ENCODE measurements at regions not wholly inside any gene's neighbourhood (a gene's known extent, or its start where the extent isn't known, plus 50 kb on each side); places are given as distances from the start of the nearest gene placed in this dataset.

DNA sequence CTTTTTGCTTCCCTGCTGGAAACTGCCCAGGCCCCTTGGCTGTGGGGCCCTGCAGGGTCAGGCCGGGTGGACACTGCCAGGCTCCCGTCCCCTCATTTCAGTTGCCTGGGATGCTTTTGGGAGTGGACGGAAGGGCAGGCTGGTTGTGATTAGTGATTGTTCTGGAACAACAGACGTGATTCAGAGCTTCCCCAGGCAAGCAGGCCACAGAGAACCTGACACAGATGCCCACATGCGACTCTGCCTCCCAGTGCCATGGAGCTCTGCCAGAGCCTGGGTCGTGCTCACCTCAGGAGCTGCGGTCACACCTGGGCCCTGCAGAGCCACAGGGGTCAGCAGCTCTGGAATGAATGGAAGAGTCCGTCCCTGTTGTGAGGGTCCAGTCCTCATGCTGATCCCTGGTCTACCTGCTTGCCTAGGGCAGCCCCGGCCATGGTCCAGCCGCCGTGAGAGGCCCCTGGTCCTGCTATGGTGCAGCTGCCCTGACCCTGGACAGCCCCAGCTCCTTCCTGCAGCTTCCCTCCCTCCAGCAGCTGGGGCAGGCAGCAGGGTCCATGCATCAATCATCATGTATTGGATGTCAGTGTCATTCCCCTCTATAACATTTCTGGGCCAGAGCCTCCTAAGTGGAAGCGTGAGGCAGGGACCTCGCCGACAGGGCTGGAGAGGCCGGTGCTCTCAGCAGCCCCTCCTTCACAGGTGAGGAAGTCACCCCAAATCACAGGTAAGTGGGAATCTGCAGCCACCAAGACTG, 518.6 kb upstream of the MYT1L start:
- TF ChIP-seq HDAC2 (IDR thresholded peaks at IDR 0.05), result no peak
- TF ChIP-seq, protein P1, sequence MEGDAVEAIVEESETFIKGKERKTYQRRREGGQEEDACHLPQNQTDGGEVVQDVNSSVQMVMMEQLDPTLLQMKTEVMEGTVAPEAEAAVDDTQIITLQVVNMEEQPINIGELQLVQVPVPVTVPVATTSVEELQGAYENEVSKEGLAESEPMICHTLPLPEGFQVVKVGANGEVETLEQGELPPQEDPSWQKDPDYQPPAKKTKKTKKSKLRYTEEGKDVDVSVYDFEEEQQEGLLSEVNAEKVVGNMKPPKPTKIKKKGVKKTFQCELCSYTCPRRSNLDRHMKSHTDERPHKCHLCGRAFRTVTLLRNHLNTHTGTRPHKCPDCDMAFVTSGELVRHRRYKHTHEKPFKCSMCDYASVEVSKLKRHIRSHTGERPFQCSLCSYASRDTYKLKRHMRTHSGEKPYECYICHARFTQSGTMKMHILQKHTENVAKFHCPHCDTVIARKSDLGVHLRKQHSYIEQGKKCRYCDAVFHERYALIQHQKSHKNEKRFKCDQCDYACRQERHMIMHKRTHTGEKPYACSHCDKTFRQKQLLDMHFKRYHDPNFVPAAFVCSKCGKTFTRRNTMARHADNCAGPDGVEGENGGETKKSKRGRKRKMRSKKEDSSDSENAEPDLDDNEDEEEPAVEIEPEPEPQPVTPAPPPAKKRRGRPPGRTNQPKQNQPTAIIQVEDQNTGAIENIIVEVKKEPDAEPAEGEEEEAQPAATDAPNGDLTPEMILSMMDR (IDR thresholded peaks at IDR 0.05 in 2 of 3, conservative IDR thresholded peaks at IDR 0.05 in 1 of 3; ENCODE audit: insufficient read depth in 2 of 3, low read depth in 1 of 3, low read length in 3 of 3), result no peak
- TF ChIP-seq TARDBP (IDR thresholded peaks at IDR 0.05), result no peak
- TF ChIP-seq KDM1A (IDR thresholded peaks at IDR 0.05), result no peak
- TF ChIP-seq KLF13 (tag; IDR thresholded peaks at IDR 0.05; ENCODE audit: borderline replicate concordance, low read depth), result no peak
- TF ChIP-seq POLR2A (conservative IDR thresholded peaks at IDR 0.05), result no peak
- no peak for TF ChIP-seq ZEB2 (IDR thresholded peaks at IDR 0.05)
- TF ChIP-seq TRIM28 (IDR thresholded peaks at IDR 0.05), result no peak
- no peak for TF ChIP-seq ELF1 (tag; IDR thresholded peaks at IDR 0.05)
- no peak for TF ChIP-seq NCOA4 (IDR thresholded peaks at IDR 0.05; ENCODE audit: partially characterized antibody)
- no peak for TF ChIP-seq FOXJ3 (CRISPR knock-in tag; IDR thresholded peaks at IDR 0.05)
- no peak for TF ChIP-seq BCOR (IDR thresholded peaks at IDR 0.05)
- TF ChIP-seq SIN3A (IDR thresholded peaks at IDR 0.05; ENCODE audit: borderline replicate concordance in 2 of 2, control insufficient read depth in 1 of 2, low read depth in 2 of 2, low read length in 2 of 2), result no peak
- TF ChIP-seq NBN (IDR thresholded peaks at IDR 0.05; ENCODE audit: low read depth), result no peak

Data from K562 (cell line).